Lung microvascular endothelial cell (primary cell): ENCODE measurements at regions not wholly inside any gene's neighbourhood (a gene's known extent, or its start where the extent isn't known, plus 50 kb on each side); places are given as distances from the start of the nearest gene placed in this dataset.

Experiments
- DNase-seq, 2 donors: peaks; one replicate each; pipeline versions ENCODE4 v3.0.0 to v3.0.0-alpha.2; 2010; ENCODE audit warnings: low read depth in 2 of 2

- DNase-seq: no peak
These were observed 94.5 kb upstream of the NFIA start for GRCh38 chr1:60987904-60988303.

DNA sequence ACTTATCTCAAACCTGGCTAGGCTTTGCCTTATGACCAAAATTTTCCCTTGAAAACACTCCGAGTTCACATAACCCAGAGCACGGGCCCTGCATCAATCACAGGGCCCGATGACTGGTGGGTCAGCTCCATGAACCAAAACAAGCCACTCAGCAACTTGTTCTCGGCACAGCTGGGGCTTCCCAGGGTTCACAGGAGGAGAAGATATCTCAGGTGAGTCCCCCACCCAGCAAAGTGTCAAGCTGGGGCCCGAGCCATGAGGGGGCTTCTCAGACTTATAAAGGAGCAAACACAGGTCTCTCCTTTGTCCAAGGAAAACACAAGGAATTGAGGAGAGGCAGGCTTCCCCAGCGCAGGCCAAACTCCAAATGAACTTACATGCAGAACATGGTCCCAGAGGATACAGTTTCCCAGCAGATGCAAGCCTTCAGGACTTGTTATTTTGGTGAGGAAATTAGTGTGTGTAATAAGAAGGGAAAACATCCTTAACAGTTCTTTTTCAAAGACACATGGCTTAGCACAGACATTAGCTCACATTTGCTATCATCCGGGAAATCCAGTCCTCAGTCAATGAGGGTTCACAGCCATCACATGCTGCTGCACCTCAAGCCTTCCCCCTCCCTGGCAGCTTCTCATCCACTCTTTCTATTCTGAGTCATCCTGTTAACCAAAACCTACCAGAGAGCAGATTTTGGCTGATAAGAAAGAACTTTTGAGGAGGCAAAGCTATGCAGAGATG is 98.1 kb upstream of the NFIA start:
- DNase-seq: peak; percentile 49 to 94

GRCh38 chr1:60983701-60984061 is 98.7 kb upstream of the NFIA start:
- no peak for DNase-seq

DNA sequence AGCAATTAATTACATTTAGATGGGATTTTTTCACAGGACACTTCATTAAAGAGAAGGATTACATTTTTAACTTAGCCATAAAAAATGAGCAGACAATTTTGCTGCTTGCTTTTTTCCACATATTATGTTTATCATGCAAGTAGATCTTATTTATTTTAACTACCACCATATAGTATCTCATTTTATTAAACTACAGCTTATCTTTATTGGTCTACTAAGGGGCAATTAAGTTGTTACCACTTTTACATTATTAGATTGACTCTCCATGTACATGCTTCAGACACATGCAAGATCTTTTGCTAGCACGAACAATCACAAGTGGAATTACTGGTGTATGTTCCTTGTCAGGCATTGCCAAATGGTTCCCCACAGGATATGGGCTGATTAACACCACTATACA is 99.8 kb upstream of the NFIA start:
- DNase-seq: no peak

DNA sequence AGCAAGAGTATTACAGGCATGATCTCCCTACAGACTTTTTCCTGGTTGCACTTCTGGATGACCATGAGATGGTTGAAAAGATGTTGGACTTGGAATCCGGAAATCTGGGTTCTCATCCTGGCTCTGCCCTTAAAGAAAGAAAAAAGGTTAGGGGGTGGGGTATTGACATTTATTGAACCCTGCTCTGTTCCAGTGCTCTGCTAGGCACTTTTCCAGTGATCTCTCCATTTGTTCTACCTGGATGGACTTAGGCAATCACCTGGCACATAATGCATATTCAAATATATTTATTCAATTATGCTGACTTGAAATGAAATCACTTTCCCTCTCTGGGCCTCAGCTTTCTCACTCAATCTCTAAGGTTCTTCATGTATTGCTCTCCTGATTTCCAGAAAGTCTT is 101.0 kb upstream of the NFIA start:
- DNase-seq: no peak

GRCh38 chr1:60978421-60979357 is 103.7 kb upstream of the NFIA start:
- peak; percentile 67 to 75 for DNase-seq

DNA sequence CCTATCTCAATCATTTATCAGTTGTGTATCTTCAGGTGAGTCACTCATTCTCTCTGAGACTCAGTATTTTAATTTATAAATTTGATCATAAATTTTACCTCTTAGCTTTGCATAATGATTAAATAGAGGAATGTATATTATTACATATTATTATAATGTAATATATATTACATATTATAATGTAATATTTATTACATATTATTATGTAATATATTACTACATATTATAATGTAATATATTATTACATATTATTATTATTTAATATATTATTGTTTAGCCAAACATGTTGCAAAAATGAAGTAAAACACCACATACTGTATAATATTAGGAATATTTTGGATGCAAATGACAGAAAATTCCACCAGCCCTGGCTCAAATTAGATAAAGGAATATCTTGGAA is 104.7 kb upstream of the NFIA start:
- no peak for DNase-seq

DNA sequence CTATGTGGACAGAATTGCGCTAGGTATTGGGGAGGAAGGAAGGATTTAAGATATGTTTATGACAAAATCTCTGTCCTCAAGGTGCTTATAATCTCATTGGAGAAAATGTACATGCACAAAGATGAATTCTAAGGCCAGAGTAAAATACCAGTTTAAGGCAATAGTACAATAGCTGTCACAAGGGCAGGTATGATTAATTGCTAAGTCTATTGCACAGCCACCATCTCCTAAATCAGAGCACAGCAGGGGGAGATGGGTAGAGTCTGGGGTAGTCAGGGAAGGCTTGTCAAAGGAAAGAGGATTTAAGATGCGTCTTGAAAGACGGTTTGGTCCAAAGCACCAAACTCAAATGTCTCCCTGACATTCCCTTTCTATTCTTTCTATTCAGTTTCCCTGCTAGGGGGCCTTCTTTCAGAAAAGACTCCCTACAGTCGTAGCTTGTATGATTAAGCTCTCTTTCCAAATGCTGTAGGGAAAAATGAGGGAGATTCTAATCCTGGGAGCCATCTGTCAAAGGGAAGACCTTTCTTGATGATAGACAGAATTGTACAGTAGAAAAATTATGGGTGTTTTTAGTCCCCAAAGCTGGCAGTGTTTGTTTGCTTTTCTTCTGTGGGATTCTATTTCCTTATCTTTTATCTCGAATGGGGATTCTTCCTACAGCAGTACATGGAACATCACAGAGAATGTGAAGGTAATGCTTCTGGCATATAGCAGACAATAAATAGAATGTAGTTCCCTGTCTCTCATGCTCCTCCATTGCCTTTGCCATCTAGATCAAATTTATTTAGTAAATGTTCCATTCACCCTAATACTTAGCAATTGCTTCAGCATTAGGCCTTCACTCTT is 107.6 kb upstream of the NFIA start:
- no peak for DNase-seq

- DNase-seq: no peak
These were observed 108.7 kb upstream of the NFIA start for GRCh38 chr1:60973668-60974067.

- peak in 1 of 2 donors; percentile 71 for DNase-seq
These were observed 109.5 kb upstream of the NFIA start for GRCh38 chr1:60972841-60973364.

DNA sequence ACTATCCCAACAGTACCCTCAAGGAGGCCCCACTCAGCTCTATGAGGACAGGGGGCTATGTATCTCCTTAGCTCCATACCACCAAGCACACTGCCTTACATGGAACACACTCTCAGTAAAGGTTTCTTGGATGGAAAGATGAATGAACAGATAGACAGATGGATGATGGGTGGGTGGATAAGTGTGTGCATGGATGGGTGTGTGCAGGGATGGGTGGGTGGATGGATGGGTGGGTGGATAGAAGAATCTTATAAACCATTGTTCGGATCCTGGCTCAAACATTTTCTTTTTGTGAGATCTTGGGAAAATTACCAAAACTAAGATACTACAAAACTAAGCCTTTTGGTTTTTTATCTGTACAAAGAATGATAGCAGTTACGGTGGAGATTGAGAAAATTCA is 111.0 kb upstream of the NFIA start:
- DNase-seq: no peak

- peak; percentile 54 to 70 for DNase-seq
These were observed 112.3 kb upstream of the NFIA start for GRCh38 chr1:60969971-60970509.

DNA sequence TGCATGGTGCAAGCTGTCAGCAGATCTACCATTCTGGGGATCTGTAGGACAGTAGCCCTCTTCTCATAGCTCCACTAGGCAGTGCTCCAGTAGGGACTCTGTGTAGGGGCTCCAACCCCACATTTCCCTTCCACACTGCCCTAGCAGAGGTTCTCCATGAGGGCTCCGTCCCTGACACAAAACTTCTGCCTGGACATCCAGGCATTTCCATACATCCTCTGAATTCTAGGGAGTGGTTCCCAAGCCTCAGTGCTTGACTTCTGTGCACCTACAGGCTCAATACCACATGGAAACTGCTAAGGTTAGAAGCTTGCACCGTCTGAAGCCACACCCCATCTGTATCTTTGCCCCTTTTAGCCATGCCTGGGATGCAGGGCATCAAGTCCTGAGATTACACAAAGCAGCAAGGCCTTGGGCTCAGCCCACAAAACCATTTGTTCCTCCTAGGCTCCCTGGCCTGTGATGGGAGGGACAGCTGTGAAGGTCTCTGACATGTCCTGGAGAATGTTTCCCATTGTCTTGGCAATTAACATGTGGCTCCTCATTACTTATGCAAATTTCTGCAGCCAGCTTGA is 117.0 kb upstream of the NFIA start:
- DNase-seq: no peak

DNA sequence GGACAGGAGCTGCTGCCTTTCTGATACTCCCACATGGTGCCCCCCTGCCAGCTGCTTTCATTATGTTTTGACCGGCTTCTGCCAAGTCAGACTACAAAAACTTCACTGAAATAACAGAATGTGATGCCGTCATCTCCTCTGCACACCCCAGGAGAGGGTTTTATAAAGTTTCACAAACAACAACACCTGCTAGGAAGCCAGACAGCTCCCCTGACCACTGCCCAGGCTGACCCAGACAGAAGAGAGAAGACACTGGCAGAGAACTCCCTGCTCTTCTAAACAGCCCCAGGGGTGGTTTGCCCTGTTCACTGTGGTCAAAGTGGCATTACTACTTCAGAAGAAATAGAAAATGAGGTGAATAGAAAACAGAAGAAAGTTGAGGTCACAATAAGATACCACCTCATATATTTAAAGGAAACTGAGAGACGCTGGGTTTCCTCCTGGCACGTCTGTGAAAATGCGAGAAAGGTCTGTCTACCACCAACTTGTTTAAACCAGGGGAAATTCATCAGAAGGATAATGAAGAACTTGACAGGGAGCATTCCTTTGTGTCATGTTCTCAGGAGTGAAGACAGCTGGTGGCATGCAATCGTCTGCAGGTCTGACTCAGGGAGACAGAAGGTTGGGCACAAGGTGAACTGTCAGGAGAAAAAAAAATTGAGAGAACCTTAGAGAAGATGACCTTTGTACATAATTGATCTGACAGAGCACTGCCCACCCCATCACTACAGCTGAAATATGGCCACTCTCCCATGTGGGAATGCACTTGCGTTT is 119.0 kb upstream of the NFIA start:
- DNase-seq: peak; percentile 69 to 84

GRCh38 chr1:60960891-60961461 is 121.4 kb upstream of the NFIA start:
- DNase-seq: peak; percentile 88 to 94

GRCh38 chr1:60959701-60960100 is 122.7 kb upstream of the NFIA start:
- no peak for DNase-seq

- peak in 1 of 2 donors; percentile 35 for DNase-seq
These were observed 124.4 kb upstream of the NFIA start for GRCh38 chr1:60958001-60958400.

DNA sequence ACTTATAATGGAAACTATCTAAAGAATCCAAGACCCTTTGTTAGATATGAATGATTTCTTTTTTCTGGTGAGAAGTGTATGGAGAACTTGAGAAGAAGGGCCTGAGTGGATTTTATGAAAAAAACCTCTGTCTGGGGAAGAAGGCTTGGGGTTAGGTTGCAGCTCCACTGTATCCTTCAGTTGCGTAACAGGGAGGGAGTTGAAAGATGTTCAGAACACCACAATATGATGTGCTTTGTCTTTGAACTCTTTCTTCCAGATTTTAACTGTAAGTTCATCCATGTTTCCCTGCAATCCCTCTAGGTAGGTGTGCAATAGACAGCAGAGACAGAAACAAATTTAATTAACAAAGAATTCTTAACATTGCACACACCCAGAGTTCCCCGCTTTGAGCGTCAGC is 125.8 kb upstream of the NFIA start:
- no peak for DNase-seq

- DNase-seq: peak in 1 of 2 donors; percentile 46
These were observed 129.7 kb upstream of the NFIA start for GRCh38 chr1:60952612-60953111.
